ENCODE measurements at regions not wholly inside any gene's neighbourhood (a gene's known extent, or its start where the extent isn't known, plus 50 kb on each side); places are given as distances from the start of the nearest gene placed in this dataset.

DNA sequence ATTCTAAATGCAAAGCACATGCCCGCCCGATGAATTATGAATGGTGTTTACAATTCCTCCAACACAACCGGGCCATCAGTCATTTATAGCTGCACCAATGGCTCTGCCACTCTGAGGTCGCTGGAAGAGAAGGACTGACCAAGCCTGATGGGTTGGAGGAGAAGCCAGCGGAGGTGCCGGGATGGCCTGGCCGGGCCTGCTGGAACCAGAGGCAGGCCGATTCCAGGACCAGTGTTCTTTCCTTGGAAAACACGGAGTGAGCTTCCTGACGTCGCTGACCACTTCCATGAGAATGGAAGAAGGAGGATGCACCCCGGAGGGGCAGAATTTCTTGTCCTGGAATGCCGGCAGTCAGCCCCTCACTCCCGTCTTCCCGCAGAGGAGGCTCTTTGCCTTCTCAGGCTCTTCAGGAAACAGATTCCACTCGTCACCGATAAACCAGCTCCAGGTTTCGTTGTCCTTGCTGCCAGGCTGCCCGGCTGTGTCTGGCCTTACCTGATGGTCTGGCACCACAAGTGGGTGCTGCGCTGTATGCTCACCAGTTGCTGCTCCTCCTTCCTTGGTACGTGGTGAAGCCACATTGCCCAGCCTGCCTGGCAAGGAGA is 358.5 kb upstream of the SFSWAP start:
- H3K4me3 ChIP-seq (ENCODE audit: low read length), result no peak overlapping the region
- no peak overlapping the region for H3K4me2 ChIP-seq (ENCODE audit: low read length)
- no peaks in the 10 kb centered on the region for H3K36me3 ChIP-seq (ENCODE audit: insufficient read depth, low read length)
- no peaks in the 10 kb centered on the region for H4K20me1 ChIP-seq (ENCODE audit: insufficient read depth)
- no peak overlapping the region for H2AFZ ChIP-seq (ENCODE audit: low read depth, low read length)
- no peak overlapping the region for H3K9ac ChIP-seq (ENCODE audit: low read length)
- no peak overlapping the region for H3K27ac ChIP-seq (ENCODE audit: low read length)
- H3K9me3 ChIP-seq (ENCODE audit: low read length), result no peaks in the 10 kb centered on the region
- H3F3A ChIP-seq (ENCODE audit: insufficient read depth, low read length, poor library complexity, severe bottlenecking), result no peaks in the 10 kb centered on the region
- TF ChIP-seq, protein P1, sequence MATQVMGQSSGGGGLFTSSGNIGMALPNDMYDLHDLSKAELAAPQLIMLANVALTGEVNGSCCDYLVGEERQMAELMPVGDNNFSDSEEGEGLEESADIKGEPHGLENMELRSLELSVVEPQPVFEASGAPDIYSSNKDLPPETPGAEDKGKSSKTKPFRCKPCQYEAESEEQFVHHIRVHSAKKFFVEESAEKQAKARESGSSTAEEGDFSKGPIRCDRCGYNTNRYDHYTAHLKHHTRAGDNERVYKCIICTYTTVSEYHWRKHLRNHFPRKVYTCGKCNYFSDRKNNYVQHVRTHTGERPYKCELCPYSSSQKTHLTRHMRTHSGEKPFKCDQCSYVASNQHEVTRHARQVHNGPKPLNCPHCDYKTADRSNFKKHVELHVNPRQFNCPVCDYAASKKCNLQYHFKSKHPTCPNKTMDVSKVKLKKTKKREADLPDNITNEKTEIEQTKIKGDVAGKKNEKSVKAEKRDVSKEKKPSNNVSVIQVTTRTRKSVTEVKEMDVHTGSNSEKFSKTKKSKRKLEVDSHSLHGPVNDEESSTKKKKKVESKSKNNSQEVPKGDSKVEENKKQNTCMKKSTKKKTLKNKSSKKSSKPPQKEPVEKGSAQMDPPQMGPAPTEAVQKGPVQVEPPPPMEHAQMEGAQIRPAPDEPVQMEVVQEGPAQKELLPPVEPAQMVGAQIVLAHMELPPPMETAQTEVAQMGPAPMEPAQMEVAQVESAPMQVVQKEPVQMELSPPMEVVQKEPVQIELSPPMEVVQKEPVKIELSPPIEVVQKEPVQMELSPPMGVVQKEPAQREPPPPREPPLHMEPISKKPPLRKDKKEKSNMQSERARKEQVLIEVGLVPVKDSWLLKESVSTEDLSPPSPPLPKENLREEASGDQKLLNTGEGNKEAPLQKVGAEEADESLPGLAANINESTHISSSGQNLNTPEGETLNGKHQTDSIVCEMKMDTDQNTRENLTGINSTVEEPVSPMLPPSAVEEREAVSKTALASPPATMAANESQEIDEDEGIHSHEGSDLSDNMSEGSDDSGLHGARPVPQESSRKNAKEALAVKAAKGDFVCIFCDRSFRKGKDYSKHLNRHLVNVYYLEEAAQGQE (IDR thresholded peaks at IDR 0.05; ENCODE audit: borderline replicate concordance), result no peak
- no peak for TF ChIP-seq EP300 (conservative IDR thresholded peaks at IDR 0.05; ENCODE audit: poor library complexity, severe bottlenecking)
- TF ChIP-seq MXI1 (conservative IDR thresholded peaks at IDR 0.05; ENCODE audit: poor library complexity, severe bottlenecking), result no peak
- H3K79me2 ChIP-seq (replicated peaks; ENCODE audit: insufficient read depth, low read length), result no peaks in the 10 kb centered on the region
- no peaks in the 10 kb centered on the region for H3K27me3 ChIP-seq (ENCODE audit: insufficient read depth, low read depth, low read length)
- H3K9me2 ChIP-seq (ENCODE audit: insufficient read depth, low read length), result no peaks in the 10 kb centered on the region

DNA sequence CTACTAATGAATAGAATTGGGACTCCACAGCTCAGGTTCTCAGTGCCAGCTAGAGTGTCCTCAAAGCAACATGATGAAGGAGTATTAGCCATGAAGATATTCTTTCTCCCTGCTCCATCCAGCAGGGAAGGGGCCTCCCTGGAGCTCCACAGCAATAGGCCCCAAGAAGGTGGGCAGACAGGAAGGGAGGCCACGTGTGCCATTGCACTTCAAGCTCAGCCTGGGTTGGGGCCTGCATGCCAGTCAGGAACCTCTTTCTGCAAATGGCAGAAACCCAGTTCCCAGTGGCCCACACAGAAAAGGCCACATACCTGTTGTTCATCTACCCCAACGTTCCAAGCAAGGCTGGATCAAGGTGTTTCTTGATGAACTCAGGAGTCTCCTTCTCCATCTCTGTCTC is 357.5 kb upstream of the SFSWAP start:
- Histone ChIP-seq H3K9ac (ENCODE audit: low read length) (no peak overlapping the region), H3K9me2 (ENCODE audit: insufficient read depth, low read length) (no peaks in the 10 kb centered on the region), H2AFZ (ENCODE audit: low read depth, low read length) (no peak overlapping the region), H3K27ac (ENCODE audit: low read length) (no peak overlapping the region), H3K9me3 (ENCODE audit: low read length) (no peaks in the 10 kb centered on the region), H3K79me2 (replicated peaks; ENCODE audit: insufficient read depth, low read length) (no peaks in the 10 kb centered on the region), H3K4me2 (ENCODE audit: low read length) (no peak overlapping the region), H4K20me1 (ENCODE audit: insufficient read depth) (no peaks in the 10 kb centered on the region), H3F3A (ENCODE audit: insufficient read depth, low read length, poor library complexity, severe bottlenecking) (no peaks in the 10 kb centered on the region), H3K4me3 (ENCODE audit: low read length) (no peak overlapping the region), H3K36me3 (ENCODE audit: insufficient read depth, low read length) (no peaks in the 10 kb centered on the region), H3K27me3 (ENCODE audit: insufficient read depth, low read depth, low read length) (no peaks in the 10 kb centered on the region)
- no peak for TF ChIP-seq TAF1 (IDR thresholded peaks at IDR 0.05; ENCODE audit: low read depth)
- TF ChIP-seq MXI1 (conservative IDR thresholded peaks at IDR 0.05; ENCODE audit: poor library complexity, severe bottlenecking), result no peak
- no peak for TF ChIP-seq RAD21 (conservative IDR thresholded peaks at IDR 0.05)

DNA sequence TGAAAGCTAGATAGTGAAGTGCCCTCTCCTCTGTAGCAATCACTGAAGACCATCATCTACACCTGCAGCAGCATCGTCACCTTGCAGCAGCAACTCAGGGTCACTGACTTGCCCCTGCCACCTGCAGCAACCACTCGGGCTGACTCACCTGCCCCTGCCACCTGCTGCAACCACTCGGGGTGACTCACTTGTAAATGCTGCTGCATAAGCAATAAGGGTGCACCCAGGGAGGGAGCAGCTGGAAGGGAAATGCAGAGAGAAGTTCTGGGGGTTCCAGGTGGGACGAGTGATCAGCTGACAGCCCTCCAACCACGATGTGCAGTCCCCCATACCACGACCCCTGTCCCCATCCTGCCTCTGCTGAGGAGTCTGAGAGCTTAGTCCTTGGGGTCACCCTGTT is 357.1 kb upstream of the SFSWAP start:
- Histone ChIP-seq H3F3A (ENCODE audit: insufficient read depth, low read length, poor library complexity, severe bottlenecking) (no peaks in the 10 kb centered on the region), H3K4me3 (ENCODE audit: low read length) (no peak overlapping the region), H3K79me2 (replicated peaks; ENCODE audit: insufficient read depth, low read length) (no peaks in the 10 kb centered on the region), H3K9me2 (ENCODE audit: insufficient read depth, low read length) (no peaks in the 10 kb centered on the region), H3K9me3 (ENCODE audit: low read length) (no peaks in the 10 kb centered on the region), H4K20me1 (ENCODE audit: insufficient read depth) (no peaks in the 10 kb centered on the region), H3K36me3 (ENCODE audit: insufficient read depth, low read length) (no peaks in the 10 kb centered on the region), H3K9ac (ENCODE audit: low read length) (no peak overlapping the region), H2AFZ (ENCODE audit: low read depth, low read length) (no peak overlapping the region), H3K27ac (ENCODE audit: low read length) (no peak overlapping the region), H3K27me3 (ENCODE audit: insufficient read depth, low read depth, low read length) (no peaks in the 10 kb centered on the region), H3K4me2 (ENCODE audit: low read length) (no peak overlapping the region)
- TF ChIP-seq, protein P1 (IDR thresholded peaks at IDR 0.05; ENCODE audit: borderline replicate concordance), result no peak
- TF ChIP-seq MXI1 (conservative IDR thresholded peaks at IDR 0.05; ENCODE audit: poor library complexity, severe bottlenecking) (no peak), EP300 (conservative IDR thresholded peaks at IDR 0.05; ENCODE audit: poor library complexity, severe bottlenecking) (no peak), POLR2AphosphoS5 (IDR thresholded peaks at IDR 0.05) (no peak), SMC3 (conservative IDR thresholded peaks at IDR 0.05; ENCODE audit: poor library complexity) (no peak)

All from neural cell (in vitro differentiated cells).